GM12892 (cell line): ENCODE measurements at regions not wholly inside any gene's neighbourhood (a gene's known extent, or its start where the extent isn't known, plus 50 kb on each side); places are given as distances from the start of the nearest gene placed in this dataset.

Source experiments
- POLR2A ChIP-seq: IDR thresholded peaks from 2 replicates; pipeline ENCODE4 v1.6.1; 2011; ENCODE audit warnings: low read depth, low read length, control low read depth
- POLR2AphosphoS5 ChIP-seq: IDR thresholded peaks from 2 replicates; pipeline ENCODE4 v1.6.1; 2011; ENCODE audit warnings: low read depth, low read length, control low read depth
- TAF1 ChIP-seq: IDR thresholded peaks from 2 replicates; pipeline ENCODE4 v1.6.1; 2011; ENCODE audit warnings: low read depth, mild to moderate bottlenecking, control low read depth, low read length, borderline replicate concordance

- no peak for TF ChIP-seq TAF1
- no peak for TF ChIP-seq POLR2A
- TF ChIP-seq POLR2AphosphoS5 = no peak
These were observed 87.0 kb downstream of the NEUROD6 start for GRCh38 chr7:31253532-31253931.
